DND-41 (cell line): ENCODE measurements at regions not wholly inside any gene's neighbourhood (a gene's known extent, or its start where the extent isn't known, plus 50 kb on each side); places are given as distances from the start of the nearest gene placed in this dataset.

Experiments
- EZH2 ChIP-seq: IDR thresholded peaks from 3 replicates; pipeline ENCODE4 v1.6.1; 2012; ENCODE audit warnings: borderline replicate concordance, low read depth, mild to moderate bottlenecking, moderate library complexity, low read length, inconsistent platforms; ENCODE audit not compliant: severe bottlenecking
- TF ChIP-seq, protein P1 (sequence below): IDR thresholded peaks from 2 replicates; pipeline ENCODE4 v1.5.1; 2012; ENCODE audit warnings: borderline replicate concordance, low read length, moderate library complexity, mild to moderate bottlenecking; ENCODE audit not compliant: poor library complexity, severe bottlenecking; ENCODE audit errors: extremely low read depth

DNA sequence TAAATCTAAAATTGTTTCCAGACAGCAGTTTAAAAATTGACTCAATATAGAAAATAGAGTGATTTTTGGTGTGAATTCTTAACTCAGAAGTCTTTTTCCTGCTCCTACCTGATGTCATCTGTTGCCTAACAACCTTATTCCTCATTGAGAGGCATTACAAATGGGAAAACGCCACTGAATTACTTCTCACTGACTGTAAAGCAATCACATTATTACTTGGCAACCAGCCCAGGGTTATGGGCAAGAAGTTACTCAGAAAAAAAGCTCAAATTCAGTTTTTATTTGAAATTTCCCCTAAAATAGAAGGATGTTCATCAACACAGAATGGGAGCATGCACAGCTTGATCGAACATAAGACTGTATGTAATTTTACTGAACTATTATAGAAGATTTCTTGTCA, 201.8 kb upstream of the GULP1 start:
- TF ChIP-seq, protein P1, sequence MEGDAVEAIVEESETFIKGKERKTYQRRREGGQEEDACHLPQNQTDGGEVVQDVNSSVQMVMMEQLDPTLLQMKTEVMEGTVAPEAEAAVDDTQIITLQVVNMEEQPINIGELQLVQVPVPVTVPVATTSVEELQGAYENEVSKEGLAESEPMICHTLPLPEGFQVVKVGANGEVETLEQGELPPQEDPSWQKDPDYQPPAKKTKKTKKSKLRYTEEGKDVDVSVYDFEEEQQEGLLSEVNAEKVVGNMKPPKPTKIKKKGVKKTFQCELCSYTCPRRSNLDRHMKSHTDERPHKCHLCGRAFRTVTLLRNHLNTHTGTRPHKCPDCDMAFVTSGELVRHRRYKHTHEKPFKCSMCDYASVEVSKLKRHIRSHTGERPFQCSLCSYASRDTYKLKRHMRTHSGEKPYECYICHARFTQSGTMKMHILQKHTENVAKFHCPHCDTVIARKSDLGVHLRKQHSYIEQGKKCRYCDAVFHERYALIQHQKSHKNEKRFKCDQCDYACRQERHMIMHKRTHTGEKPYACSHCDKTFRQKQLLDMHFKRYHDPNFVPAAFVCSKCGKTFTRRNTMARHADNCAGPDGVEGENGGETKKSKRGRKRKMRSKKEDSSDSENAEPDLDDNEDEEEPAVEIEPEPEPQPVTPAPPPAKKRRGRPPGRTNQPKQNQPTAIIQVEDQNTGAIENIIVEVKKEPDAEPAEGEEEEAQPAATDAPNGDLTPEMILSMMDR = no peak
- TF ChIP-seq EZH2 = no peak
